MCF 10A (cell line): ENCODE measurements at regions not wholly inside any gene's neighbourhood (a gene's known extent, or its start where the extent isn't known, plus 50 kb on each side); places are given as distances from the start of the nearest gene placed in this dataset.

ENCODE experiments used
- BruUV-seq: library from RNA; stranded (reverse); fragments of 400-500 nt; replicated peaks from 2 replicates; lab custom pipeline; 2021; lab: Mats Ljungman, UMichigan
- CTCF ChIA-PET: fragments of 300-600 bp; sonication (Branson Sonifier 250); formaldehyde crosslinking; extraction: SDS; loops from one replicate; lab custom pipeline; 2021; ENCODE audit warnings: antibody characterized with exemption, inconsistent platforms; lab: Yijun Ruan, JAX
- POLR2A ChIA-PET: fragments of 300-600, 350-650 bp; sonication (Branson Sonifier 250); formaldehyde crosslinking; extraction: SDS; loops from one replicate; lab custom pipeline; 2020; ENCODE audit warnings: antibody characterized with exemption, inconsistent platforms; lab: Yijun Ruan, JAX
- DNase-seq: peaks from one replicate; pipeline ENCODE4 v3.0.0-alpha.2; 2018; ENCODE audit not compliant: unreplicated experiment
- H3K27ac Mint-ChIP-seq: one replicate; pipeline ENCODE4 v1.8.0; 2022; ENCODE audit warnings: mild to moderate bottlenecking, low read depth, mixed read lengths; ENCODE audit not compliant: unreplicated experiment
- H3K27me3 Mint-ChIP-seq: one replicate; pipeline ENCODE4 v1.8.0; 2022; ENCODE audit warnings: mixed read lengths; ENCODE audit not compliant: insufficient read depth, unreplicated experiment
- H3K36me3 Mint-ChIP-seq: one replicate; pipeline ENCODE4 v1.8.0; 2022; ENCODE audit warnings: mild to moderate bottlenecking, moderate library complexity, mixed read lengths; ENCODE audit not compliant: insufficient read depth, unreplicated experiment
- H3K4me1 Mint-ChIP-seq: one replicate; pipeline ENCODE4 v1.8.0; 2022; ENCODE audit warnings: mixed read lengths; ENCODE audit not compliant: insufficient read depth, unreplicated experiment
- H3K4me3 Mint-ChIP-seq: one replicate; pipeline ENCODE4 v1.8.0; 2022; ENCODE audit warnings: mild to moderate bottlenecking, moderate library complexity, mixed read lengths; ENCODE audit not compliant: unreplicated experiment
- H3K9me3 Mint-ChIP-seq: one replicate; pipeline ENCODE4 v1.8.0; 2022; ENCODE audit warnings: mixed read lengths; ENCODE audit not compliant: unreplicated experiment
- CTCF ChIP-seq: fragments of 200-600 bp; IDR thresholded peaks from one replicate; pipeline ENCODE4 v1.8.0; 2022; ENCODE audit warnings: antibody characterized with exemption, mild to moderate bottlenecking; ENCODE audit not compliant: unreplicated experiment
- intact Hi-C: fragments of 100-400 bp; cut with micrococcal nuclease; formaldehyde crosslinking; loops from 2 replicates; pipeline ENCODE4 v1.14.1; 2022

GRCh38 chr3:160057331-160057730, 68.7 kb downstream of the IL12A start:
- no peak for DNase-seq
- no TSS peak for BruUV-seq
- Mint-ChIP-seq H3K36me3 (no peaks in the 10 kb centered on the region), H3K27ac (no peak overlapping the region), H3K4me1 (peaks cover 7% of the 10 kb centered on the region), H3K9me3 (no peaks in the 10 kb centered on the region), H3K27me3 (no peaks in the 10 kb centered on the region), H3K4me3 (no peak overlapping the region)
- ChIA-PET POLR2A (no interaction called here), CTCF (interaction anchor here (0.6 to 1.3 kb wide), 2 partner anchors 15 to 72 kb away, joined by 3 to 4 read pairs; no protein-coding TSS in a partner anchor)
- no peak for TF ChIP-seq CTCF
- intact Hi-C loops: no loop called here

- CTCF ChIA-PET: interaction anchor here (1.4 kb wide), 1 partner anchor 11 kb away, joined by 6 read pairs; no protein-coding TSS in a partner anchor
- Mint-ChIP-seq H3K9me3 (no peaks in the 10 kb centered on the region), H3K4me3 (no peak overlapping the region), H3K36me3 (no peaks in the 10 kb centered on the region), H3K27ac (no peak overlapping the region), H3K27me3 (no peaks in the 10 kb centered on the region), H3K4me1 (no peaks in the 10 kb centered on the region)
- intact Hi-C loops: no loop called here
- no TSS peak for BruUV-seq
- DNase-seq: no peak
- POLR2A ChIA-PET: interaction anchor here (0.6 kb wide), 1 partner anchor 1850 kb away, joined by 3 read pairs; no protein-coding TSS in a partner anchor
- no peak for TF ChIP-seq CTCF
These were observed 71.9 kb downstream of the IL12A start for GRCh38 chr3:160060409-160061027.

GRCh38 chr3:160061525-160061924, 72.9 kb downstream of the IL12A start:
- no peak for DNase-seq
- H3K36me3 Mint-ChIP-seq: no peaks in the 10 kb centered on the region
- ChIA-PET CTCF (interaction anchor here (0.6 to 1.4 kb wide), 3 partner anchors 10 to 361 kb away, joined by 3 to 6 read pairs (median 3); no protein-coding TSS in a partner anchor), POLR2A (no interaction called here)
- H3K27me3 Mint-ChIP-seq: no peaks in the 10 kb centered on the region
- no TSS peak for BruUV-seq
- H3K4me1 Mint-ChIP-seq: no peaks in the 10 kb centered on the region
- H3K27ac Mint-ChIP-seq: no peak overlapping the region
- H3K4me3 Mint-ChIP-seq: no peak overlapping the region
- TF ChIP-seq CTCF: no peak
- intact Hi-C loops: no loop called here
- H3K9me3 Mint-ChIP-seq: no peaks in the 10 kb centered on the region

- Mint-ChIP-seq H3K4me1 (no peaks in the 10 kb centered on the region), H3K36me3 (no peaks in the 10 kb centered on the region), H3K27ac (no peak overlapping the region), H3K27me3 (no peaks in the 10 kb centered on the region), H3K9me3 (no peaks in the 10 kb centered on the region), H3K4me3 (no peak overlapping the region)
- no peak for DNase-seq
- intact Hi-C loops: no loop called here
- no peak for TF ChIP-seq CTCF
- CTCF ChIA-PET: interaction anchor here (0.8 kb wide), 1 partner anchor 151 kb away, joined by 3 read pairs; no protein-coding TSS in a partner anchor
- POLR2A ChIA-PET: no interaction called here
- no TSS peak for BruUV-seq
These were observed 76.6 kb downstream of the IL12A start for GRCh38 chr3:160065282-160065681.
